ENCODE measurements at regions not wholly inside any gene's neighbourhood (a gene's known extent, or its start where the extent isn't known, plus 50 kb on each side); places are given as distances from the start of the nearest gene placed in this dataset.

DNA sequence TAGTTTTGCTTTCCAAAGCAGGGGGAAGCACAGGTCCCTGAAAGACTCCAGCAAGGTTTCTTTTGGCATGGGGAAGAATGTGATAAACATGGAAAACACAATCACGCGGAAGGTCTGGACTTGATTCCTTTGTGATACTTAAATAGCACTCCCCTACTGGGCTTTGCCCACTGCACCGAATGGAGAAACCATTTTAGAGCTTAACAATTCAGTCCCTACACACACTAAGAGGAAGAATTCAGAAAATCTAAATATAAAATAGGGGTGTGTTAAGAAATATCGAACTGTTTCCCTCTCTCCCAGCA lies 71.4 kb upstream of the NHSL1 start (continued):
- peak; percentile 43 for TF ChIP-seq NFIC (IDR thresholded peaks at IDR 0.05; ENCODE audit: low read length)
- 0 out of 2 replicates have a peak, but pooled peaks have one; percentile 10 for TF ChIP-seq ZNF12 (CRISPR knock-in tag; IDR thresholded peaks at IDR 0.05)
- TF ChIP-seq, protein P1, sequence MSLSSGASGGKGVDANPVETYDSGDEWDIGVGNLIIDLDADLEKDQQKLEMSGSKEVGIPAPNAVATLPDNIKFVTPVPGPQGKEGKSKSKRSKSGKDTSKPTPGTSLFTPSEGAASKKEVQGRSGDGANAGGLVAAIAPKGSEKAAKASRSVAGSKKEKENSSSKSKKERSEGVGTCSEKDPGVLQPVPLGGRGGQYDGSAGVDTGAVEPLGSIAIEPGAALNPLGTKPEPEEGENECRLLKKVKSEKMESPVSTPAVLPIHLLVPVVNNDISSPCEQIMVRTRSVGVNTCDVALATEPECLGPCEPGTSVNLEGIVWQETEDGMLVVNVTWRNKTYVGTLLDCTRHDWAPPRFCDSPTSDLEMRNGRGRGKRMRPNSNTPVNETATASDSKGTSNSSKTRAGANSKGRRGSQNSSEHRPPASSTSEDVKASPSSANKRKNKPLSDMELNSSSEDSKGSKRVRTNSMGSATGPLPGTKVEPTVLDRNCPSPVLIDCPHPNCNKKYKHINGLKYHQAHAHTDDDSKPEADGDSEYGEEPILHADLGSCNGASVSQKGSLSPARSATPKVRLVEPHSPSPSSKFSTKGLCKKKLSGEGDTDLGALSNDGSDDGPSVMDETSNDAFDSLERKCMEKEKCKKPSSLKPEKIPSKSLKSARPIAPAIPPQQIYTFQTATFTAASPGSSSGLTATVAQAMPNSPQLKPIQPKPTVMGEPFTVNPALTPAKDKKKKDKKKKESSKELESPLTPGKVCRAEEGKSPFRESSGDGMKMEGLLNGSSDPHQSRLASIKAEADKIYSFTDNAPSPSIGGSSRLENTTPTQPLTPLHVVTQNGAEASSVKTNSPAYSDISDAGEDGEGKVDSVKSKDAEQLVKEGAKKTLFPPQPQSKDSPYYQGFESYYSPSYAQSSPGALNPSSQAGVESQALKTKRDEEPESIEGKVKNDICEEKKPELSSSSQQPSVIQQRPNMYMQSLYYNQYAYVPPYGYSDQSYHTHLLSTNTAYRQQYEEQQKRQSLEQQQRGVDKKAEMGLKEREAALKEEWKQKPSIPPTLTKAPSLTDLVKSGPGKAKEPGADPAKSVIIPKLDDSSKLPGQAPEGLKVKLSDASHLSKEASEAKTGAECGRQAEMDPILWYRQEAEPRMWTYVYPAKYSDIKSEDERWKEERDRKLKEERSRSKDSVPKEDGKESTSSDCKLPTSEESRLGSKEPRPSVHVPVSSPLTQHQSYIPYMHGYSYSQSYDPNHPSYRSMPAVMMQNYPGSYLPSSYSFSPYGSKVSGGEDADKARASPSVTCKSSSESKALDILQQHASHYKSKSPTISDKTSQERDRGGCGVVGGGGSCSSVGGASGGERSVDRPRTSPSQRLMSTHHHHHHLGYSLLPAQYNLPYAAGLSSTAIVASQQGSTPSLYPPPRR (CRISPR knock-in tag; IDR thresholded peaks at IDR 0.05; ENCODE audit: borderline replicate concordance) = no peak
- TF ChIP-seq GFI1 (CRISPR knock-in tag; IDR thresholded peaks at IDR 0.05; ENCODE audit: borderline replicate concordance) = 0 out of 2 replicates have a peak, but pooled peaks have one; percentile 8
- TF ChIP-seq ZNF10 (CRISPR knock-in tag; IDR thresholded peaks at IDR 0.05; ENCODE audit: borderline replicate concordance, low read depth) = no peak
- TF ChIP-seq HMG20B (CRISPR knock-in tag; conservative IDR thresholded peaks at IDR 0.05) = peak; percentile 40; the same call in 1 of the 2 replicates
- no peak for TF ChIP-seq ZNF251 (CRISPR knock-in tag; IDR thresholded peaks at IDR 0.05)
- TF ChIP-seq ZZZ3 (CRISPR knock-in tag; IDR thresholded peaks at IDR 0.05; ENCODE audit: borderline replicate concordance) = no peak
- TF ChIP-seq, protein P2, sequence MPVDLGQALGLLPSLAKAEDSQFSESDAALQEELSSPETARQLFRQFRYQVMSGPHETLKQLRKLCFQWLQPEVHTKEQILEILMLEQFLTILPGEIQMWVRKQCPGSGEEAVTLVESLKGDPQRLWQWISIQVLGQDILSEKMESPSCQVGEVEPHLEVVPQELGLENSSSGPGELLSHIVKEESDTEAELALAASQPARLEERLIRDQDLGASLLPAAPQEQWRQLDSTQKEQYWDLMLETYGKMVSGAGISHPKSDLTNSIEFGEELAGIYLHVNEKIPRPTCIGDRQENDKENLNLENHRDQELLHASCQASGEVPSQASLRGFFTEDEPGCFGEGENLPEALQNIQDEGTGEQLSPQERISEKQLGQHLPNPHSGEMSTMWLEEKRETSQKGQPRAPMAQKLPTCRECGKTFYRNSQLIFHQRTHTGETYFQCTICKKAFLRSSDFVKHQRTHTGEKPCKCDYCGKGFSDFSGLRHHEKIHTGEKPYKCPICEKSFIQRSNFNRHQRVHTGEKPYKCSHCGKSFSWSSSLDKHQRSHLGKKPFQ (CRISPR knock-in tag; IDR thresholded peaks at IDR 0.05; ENCODE audit: insufficient replicate concordance) = peak; percentile 18
- TF ChIP-seq, protein P3, sequence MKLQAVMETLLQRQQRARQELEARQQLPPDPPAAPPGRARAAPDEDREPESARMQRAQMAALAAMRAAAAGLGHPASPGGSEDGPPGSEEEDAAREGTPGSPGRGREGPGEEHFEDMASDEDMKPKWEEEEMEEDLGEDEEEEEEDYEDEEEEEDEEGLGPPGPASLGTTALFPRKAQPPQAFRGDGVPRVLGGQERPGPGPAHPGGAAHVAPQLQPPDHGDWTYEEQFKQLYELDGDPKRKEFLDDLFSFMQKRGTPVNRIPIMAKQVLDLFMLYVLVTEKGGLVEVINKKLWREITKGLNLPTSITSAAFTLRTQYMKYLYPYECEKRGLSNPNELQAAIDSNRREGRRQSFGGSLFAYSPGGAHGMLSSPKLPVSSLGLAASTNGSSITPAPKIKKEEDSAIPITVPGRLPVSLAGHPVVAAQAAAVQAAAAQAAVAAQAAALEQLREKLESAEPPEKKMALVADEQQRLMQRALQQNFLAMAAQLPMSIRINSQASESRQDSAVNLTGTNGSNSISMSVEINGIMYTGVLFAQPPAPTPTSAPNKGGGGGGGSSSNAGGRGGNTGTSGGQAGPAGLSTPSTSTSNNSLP (IDR thresholded peaks at IDR 0.05; ENCODE audit: low read depth, low read length) = 0 out of 2 replicates have a peak, but pooled peaks have one; percentile 39
- 0 out of 2 replicates have a peak, but pooled peaks have one; percentile 4 for TF ChIP-seq BHLHE40 (IDR thresholded peaks at IDR 0.05; ENCODE audit: low read length)
- 0 out of 2 replicates have a peak, but pooled peaks have one; percentile 7 for TF ChIP-seq FOSL2 (CRISPR knock-in tag; IDR thresholded peaks at IDR 0.05)
- TF ChIP-seq ZC3H4 (CRISPR knock-in tag; IDR thresholded peaks at IDR 0.05; ENCODE audit: borderline replicate concordance) = 0 out of 2 replicates have a peak, but pooled peaks have one; percentile 43
- TF ChIP-seq KMT2A (CRISPR knock-in tag; IDR thresholded peaks at IDR 0.05) = peak; percentile 58; the same call in 1 of the 2 replicates
- TF ChIP-seq GATA4 (IDR thresholded peaks at IDR 0.05; ENCODE audit: borderline replicate concordance, low read depth) = no peak
- no peak for TF ChIP-seq ZNF839 (CRISPR knock-in tag; IDR thresholded peaks at IDR 0.05; ENCODE audit: borderline replicate concordance)
- 0 out of 2 replicates have a peak, but pooled peaks have one; percentile 9 for TF ChIP-seq ZNF343 (CRISPR knock-in tag; IDR thresholded peaks at IDR 0.05)
- TF ChIP-seq GTF3A (CRISPR knock-in tag; conservative IDR thresholded peaks at IDR 0.05) = no peak
- peak; percentile 23; the same call in 1 of the 2 replicates for TF ChIP-seq NFYC (CRISPR knock-in tag; IDR thresholded peaks at IDR 0.05)
- no peak for TF ChIP-seq CCAR2 (optimal IDR thresholded peaks at IDR 0.05; ENCODE audit: low read depth, low read length)
- TF ChIP-seq ETV5 (CRISPR knock-in tag; IDR thresholded peaks at IDR 0.05; ENCODE audit: borderline replicate concordance) = no peak
- TF ChIP-seq, protein P4, sequence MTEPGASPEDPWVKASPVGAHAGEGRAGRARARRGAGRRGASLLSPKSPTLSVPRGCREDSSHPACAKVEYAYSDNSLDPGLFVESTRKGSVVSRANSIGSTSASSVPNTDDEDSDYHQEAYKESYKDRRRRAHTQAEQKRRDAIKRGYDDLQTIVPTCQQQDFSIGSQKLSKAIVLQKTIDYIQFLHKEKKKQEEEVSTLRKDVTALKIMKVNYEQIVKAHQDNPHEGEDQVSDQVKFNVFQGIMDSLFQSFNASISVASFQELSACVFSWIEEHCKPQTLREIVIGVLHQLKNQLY (CRISPR knock-in tag; IDR thresholded peaks at IDR 0.05) = 0 out of 2 replicates have a peak, but pooled peaks have one; percentile 1
- peak; percentile 28; the same call in 1 of the 2 replicates for TF ChIP-seq POLR2G (IDR thresholded peaks at IDR 0.05; ENCODE audit: low read depth, low read length)
